ENCODE measurements at regions not wholly inside any gene's neighbourhood (a gene's known extent, or its start where the extent isn't known, plus 50 kb on each side); places are given as distances from the start of the nearest gene placed in this dataset.

DNA sequence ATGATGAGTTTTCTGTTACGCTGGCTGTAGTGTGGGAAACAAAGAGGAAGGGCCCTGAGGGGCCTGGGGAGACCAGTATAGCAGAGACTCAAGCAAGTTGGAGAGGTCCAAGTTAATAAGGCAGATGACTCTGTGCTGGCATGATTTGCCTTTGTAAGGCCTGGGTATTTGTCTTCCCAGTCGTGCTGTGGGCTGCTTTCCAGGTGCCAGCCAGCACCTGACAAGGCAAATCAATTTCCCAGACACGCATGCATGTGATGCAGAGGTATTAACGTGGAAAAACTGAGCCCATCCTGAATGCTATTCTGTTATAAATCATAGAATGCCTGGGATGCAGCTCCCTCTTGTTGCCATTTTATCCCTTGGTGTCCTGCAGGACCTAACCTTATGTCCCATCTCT, 175.6 kb downstream of the MFSD1 start:
- H3K36me3 ChIP-seq (ENCODE audit: control insufficient read depth in 2 of 2, extremely low read depth in 1 of 2, insufficient read depth in 2 of 2, low read length in 2 of 2), result no peaks in the 10 kb centered on the region
- H4K20me1 ChIP-seq (ENCODE audit: control insufficient read depth, extremely low read depth, insufficient read depth, low read length), result no peaks in the 10 kb centered on the region
- no peaks in the 10 kb centered on the region for H3K9me1 ChIP-seq (ENCODE audit: control insufficient read depth, extremely low read depth, insufficient read depth, low read length)
- H3K4me1 ChIP-seq (ENCODE audit: control insufficient read depth, extremely low read depth, insufficient read depth, low read length), result no peaks in the 10 kb centered on the region
- H3K27ac ChIP-seq (ENCODE audit: control insufficient read depth, insufficient read depth, low read length), result no peak overlapping the region
- dilution Hi-C loops (cut with MboI; ENCODE audit: extremely low pct_ligation_motif_present, low sequenced_read_pairs), result no loop called here
- no peaks in the 10 kb centered on the region for H3K27me3 ChIP-seq (ENCODE audit: control insufficient read depth, extremely low read depth, insufficient read depth, low read length)
- no peak overlapping the region for H3K9ac ChIP-seq (ENCODE audit: control insufficient read depth, extremely low read depth, insufficient read depth, low read length)
- no peaks in the 10 kb centered on the region for H3K9me3 ChIP-seq (ENCODE audit: control insufficient read depth, low read depth, low read length)
- H2AFZ ChIP-seq (ENCODE audit: control insufficient read depth, low read length), result no peak overlapping the region
- FAIRE-seq (no peak), DNase-seq (ENCODE audit: low read depth, low spot score) (no peak)
- TF ChIP-seq EZH2 (IDR thresholded peaks at IDR 0.05; ENCODE audit: low read length) (no peak), CTCF (optimal IDR thresholded peaks at IDR 0.05 in 1 of 3, IDR thresholded peaks at IDR 0.05 in 1 of 3, conservative IDR thresholded peaks at IDR 0.05 in 1 of 3; ENCODE audit: extremely low read depth in 1 of 3, insufficient read depth in 2 of 3, low read length in 3 of 3) (no peak)
- no peak overlapping the region for H3K4me3 ChIP-seq (ENCODE audit: control insufficient read depth in 2 of 3, extremely low read depth in 1 of 3, insufficient read depth in 2 of 3, low read depth in 1 of 3, low read length in 3 of 3)
- no peak overlapping the region for H3K4me2 ChIP-seq (ENCODE audit: control insufficient read depth, extremely low read depth, insufficient read depth, low read depth, low read length)
- H3K79me2 ChIP-seq (ENCODE audit: control insufficient read depth, insufficient read depth, low read length), result no peaks in the 10 kb centered on the region

GRCh38 chr3:158983216-158984099, 181.6 kb downstream of the MFSD1 start:
- Histone ChIP-seq H3K4me2 (ENCODE audit: control insufficient read depth, extremely low read depth, insufficient read depth, low read depth, low read length) (no peak overlapping the region), H3K9ac (ENCODE audit: control insufficient read depth, extremely low read depth, insufficient read depth, low read length) (no peak overlapping the region), H3K9me1 (ENCODE audit: control insufficient read depth, extremely low read depth, insufficient read depth, low read length) (no peaks in the 10 kb centered on the region), H3K79me2 (ENCODE audit: control insufficient read depth, insufficient read depth, low read length) (no peaks in the 10 kb centered on the region), H2AFZ (ENCODE audit: control insufficient read depth, low read length) (no peak overlapping the region), H3K27ac (ENCODE audit: control insufficient read depth, insufficient read depth, low read length) (no peak overlapping the region), H3K4me1 (ENCODE audit: control insufficient read depth, extremely low read depth, insufficient read depth, low read length) (no peaks in the 10 kb centered on the region), H3K36me3 (ENCODE audit: control insufficient read depth in 2 of 2, extremely low read depth in 1 of 2, insufficient read depth in 2 of 2, low read length in 2 of 2) (no peaks in the 10 kb centered on the region), H3K9me3 (ENCODE audit: control insufficient read depth, low read depth, low read length) (no peaks in the 10 kb centered on the region), H3K4me3 (ENCODE audit: control insufficient read depth in 2 of 3, extremely low read depth in 1 of 3, insufficient read depth in 2 of 3, low read depth in 1 of 3, low read length in 3 of 3) (no peak overlapping the region), H3K27me3 (ENCODE audit: control insufficient read depth, extremely low read depth, insufficient read depth, low read length) (no peaks in the 10 kb centered on the region), H4K20me1 (ENCODE audit: control insufficient read depth, extremely low read depth, insufficient read depth, low read length) (no peaks in the 10 kb centered on the region)
- DNase-seq (ENCODE audit: low read depth, low spot score), result no peak
- no peak for TF ChIP-seq EZH2 (IDR thresholded peaks at IDR 0.05; ENCODE audit: low read length)
- TF ChIP-seq CTCF (optimal IDR thresholded peaks at IDR 0.05 in 1 of 3, IDR thresholded peaks at IDR 0.05 in 1 of 3, conservative IDR thresholded peaks at IDR 0.05 in 1 of 3; ENCODE audit: extremely low read depth in 1 of 3, insufficient read depth in 2 of 3, low read length in 3 of 3), result no peak
- dilution Hi-C loops (cut with MboI; ENCODE audit: extremely low pct_ligation_motif_present, low sequenced_read_pairs), result no loop called here
- FAIRE-seq, result no peak
